Skeletal muscle cell (primary cell): ENCODE measurements at regions not wholly inside any gene's neighbourhood (a gene's known extent, or its start where the extent isn't known, plus 50 kb on each side); places are given as distances from the start of the nearest gene placed in this dataset.
A peak's percentile ranks its signal among the peaks of the same experiment; 100 is the strongest.
"Not testable (repeated sequence)": the region's sequence is repeated elsewhere in the genome, so short reads cannot be mapped to it uniquely, and the experiment has no call there.

Source experiments
- DNase-seq: peaks from one replicate; pipeline ENCODE4 v3.0.0-alpha.2; 2010; ENCODE audit warnings: low read depth
- H3K4me3 ChIP-seq: 2 replicates; pipeline ENCODE4 v1.5.1; 2011; ENCODE audit warnings: low read depth, mild to moderate bottlenecking, control low read depth, low read length, moderate library complexity

- DNase-seq: not testable (repeated sequence)
- peak overlapping the region; percentile 41 for H3K4me3 ChIP-seq
These were observed 56.6 kb upstream of the GOLGA8N start for GRCh38 chr15:32536507-32537172.

DNA sequence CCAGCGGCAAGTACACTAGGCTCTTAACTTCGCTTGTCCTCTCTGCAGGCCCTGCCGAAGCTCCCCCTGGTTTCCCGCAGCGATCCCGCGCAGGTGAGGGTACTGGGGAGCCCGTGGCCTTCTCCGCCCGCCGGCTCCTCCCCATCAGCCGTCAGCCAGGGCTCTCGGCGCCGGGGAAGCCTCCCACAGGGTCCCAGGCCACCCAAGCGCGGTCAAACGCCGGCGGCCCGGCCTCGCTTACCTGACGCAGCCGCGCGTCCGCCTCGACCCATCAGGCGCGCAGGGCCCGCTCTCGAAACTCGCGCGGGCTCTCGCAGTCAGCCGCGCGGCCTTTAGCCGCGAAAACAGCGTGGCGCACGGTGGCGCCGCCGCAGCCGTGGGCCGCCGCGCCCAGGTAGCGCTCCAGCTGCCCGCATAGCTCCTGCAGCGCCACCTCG is 57.2 kb upstream of the GOLGA8N start:
- H3K4me3 ChIP-seq, DNase-seq: not testable (repeated sequence)

- DNase-seq, H3K4me3 ChIP-seq: not testable (repeated sequence)
These were observed 57.9 kb upstream of the GOLGA8N start for GRCh38 chr15:32535150-32535898.

- H3K4me3 ChIP-seq, DNase-seq: not testable (repeated sequence)
These were observed 67.5 kb upstream of the GOLGA8O start for GRCh38 chr15:32522900-32523299.

GRCh38 chr15:32522421-32522820 is 67.0 kb upstream of the GOLGA8O start:
- not testable (repeated sequence) for H3K4me3 ChIP-seq, DNase-seq

- H3K4me3 ChIP-seq, DNase-seq: not testable (repeated sequence)
These were observed 63.5 kb upstream of the GOLGA8O start for GRCh38 chr15:32518976-32519375.

DNA sequence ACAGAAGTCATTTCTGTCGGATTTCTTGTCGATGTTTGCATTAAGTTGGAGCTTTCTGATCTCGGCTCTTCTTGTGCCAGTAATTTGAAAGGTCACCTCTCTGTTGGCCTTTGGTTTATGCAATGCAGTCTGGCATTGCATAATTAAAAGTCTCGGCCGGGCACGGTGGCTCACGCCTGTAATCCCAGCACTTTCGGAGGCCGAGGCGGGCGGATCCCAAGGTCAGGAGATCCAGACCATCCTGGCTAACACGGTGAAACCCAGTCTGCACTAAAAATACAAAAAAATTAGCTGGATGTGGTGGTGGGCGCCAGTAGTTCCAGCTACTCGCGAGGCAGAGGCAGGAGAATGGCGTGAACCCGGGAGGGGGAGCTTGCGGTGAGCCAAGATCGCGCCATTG is 62.6 kb upstream of the GOLGA8O start:
- H3K4me3 ChIP-seq, DNase-seq: not testable (repeated sequence)

DNA sequence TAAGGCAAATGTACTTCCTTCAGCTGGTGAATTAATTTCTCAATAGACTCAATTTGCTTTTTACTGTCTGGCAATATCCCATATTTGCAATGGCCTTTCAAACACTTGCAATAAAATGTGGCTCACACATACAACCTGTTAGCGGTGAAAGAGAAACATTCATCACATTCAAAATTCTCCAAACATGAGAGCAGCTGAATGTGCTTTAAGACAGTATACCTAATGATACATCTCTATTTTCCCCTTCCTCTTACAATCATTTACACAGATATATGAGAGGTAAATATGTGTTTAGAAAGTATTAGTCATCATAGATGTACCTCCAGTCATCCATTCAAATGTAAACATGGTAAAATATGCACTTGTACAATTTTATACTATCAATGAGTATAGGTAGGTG is 61.5 kb upstream of the GOLGA8O start:
- not testable (repeated sequence) for DNase-seq

GRCh38 chr15:32513378-32513777 is 57.9 kb upstream of the GOLGA8O start:
- not testable (repeated sequence) for H3K4me3 ChIP-seq, DNase-seq

More for the DNA sequence above, 61.5 kb upstream of the GOLGA8O start:
- H3K4me3 ChIP-seq: not testable (repeated sequence)

GRCh38 chr15:32510027-32510426 is 54.6 kb upstream of the GOLGA8O start:
- not testable (repeated sequence) for DNase-seq, H3K4me3 ChIP-seq

DNA sequence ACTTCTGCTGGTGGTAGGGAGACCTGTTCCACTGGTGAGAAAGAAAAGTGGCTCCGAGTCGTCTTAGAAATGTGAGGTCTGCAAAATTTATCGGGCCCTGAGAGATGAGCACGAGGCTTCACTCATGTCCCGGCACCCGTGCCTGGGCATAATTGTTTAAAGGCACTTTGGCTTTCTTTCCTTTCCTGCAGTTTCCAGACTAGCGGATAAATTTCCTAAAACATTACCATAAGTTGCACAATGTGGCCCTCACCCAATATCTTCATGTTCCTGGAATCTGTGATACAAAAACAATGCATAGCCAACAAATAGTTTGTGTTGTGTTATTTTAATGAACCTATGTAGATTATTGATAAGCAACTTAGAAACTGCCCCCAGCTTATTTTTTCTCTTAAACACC is 52.6 kb upstream of the GOLGA8O start:
- DNase-seq, H3K4me3 ChIP-seq: not testable (repeated sequence)

DNA sequence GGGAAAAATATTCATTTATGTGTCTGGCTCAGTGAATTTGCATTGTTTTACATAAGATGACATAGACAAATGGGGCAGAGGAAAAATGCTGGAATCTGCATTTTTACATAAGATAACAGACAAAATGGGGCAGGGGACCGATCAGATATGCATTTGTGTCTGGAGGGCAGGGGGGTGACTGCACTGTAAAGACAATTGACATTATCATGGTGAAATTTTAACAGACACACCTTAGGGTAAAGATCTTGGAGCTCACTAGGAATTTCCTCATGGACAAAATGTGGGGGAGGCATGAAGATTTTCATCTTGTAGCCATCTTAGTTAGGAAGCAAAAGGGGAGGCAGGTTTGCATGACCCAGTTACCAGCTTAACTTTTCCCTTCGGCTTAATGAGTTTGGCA is 51.4 kb upstream of the GOLGA8O start:
- H3K4me3 ChIP-seq, DNase-seq: not testable (repeated sequence)

DNA sequence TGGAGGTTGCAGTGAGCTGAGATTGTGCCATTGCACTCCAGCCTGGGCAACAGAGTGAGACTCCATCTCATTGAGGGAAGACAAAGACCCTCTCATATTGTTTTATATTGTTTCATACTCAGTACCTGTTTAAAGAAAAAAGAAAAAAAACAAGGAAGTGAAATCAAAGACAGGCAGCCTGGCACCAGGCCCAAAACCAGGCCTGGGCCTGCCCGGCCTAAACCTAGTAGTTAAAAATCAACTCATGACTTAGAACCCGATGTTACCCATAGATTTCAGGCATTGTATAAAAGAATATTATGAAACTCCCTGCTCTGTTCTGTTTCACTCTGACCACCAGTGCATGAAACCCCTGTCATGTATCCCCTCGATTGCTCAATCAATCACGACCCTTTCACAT is 50.2 kb upstream of the GOLGA8O start:
- H3K4me3 ChIP-seq, DNase-seq: not testable (repeated sequence)
